GM19438 (cell line): ENCODE measurements at regions not wholly inside any gene's neighbourhood (a gene's known extent, or its start where the extent isn't known, plus 50 kb on each side); places are given as distances from the start of the nearest gene placed in this dataset.

Source experiments
- ATAC-seq: cut with Tn5 transposase; IDR thresholded peaks from one replicate; pipeline ENCODE4 v1.9.1; 2021; ENCODE audit warnings: low read depth; ENCODE audit not compliant: unreplicated experiment

DNA sequence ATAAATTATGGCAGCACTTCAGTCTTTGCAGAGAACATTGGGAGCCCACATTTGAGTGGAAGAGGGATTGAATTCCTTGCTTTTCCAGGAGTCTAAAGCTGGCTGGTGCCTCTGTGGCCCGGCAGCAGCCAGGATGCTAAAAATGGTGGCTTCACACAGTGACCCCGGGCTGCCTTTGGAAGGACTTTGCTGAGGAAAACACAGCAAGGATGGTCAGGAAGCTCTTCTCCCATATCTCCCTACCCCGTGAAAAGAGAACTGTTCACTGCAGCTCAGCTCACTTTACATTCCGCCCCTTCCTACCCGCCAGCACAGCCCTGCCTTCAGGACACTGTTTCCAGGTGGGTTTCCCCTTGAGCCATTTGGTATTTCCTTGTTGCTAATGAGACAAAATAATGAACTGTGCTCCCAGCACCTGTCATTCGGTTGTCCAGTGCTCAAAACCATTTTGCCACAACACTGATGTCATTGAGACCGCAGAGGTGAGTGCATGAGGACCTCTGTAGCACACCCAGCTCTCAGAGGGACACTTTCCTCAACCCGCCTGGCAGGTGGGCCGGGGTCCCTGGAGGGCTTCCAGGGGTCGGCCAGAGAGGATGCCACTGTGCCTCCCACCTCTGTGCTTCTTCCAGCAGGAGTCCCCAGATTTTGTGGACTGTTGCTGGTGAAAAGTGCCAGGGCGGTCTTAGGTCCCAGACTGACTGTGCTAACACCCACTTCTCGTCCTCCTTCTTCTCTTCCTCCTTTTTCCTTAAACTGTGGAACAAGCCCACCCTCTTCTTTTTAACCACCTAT is 255.7 kb upstream of the PPP2R2D start:
- ATAC-seq, result no peak

DNA sequence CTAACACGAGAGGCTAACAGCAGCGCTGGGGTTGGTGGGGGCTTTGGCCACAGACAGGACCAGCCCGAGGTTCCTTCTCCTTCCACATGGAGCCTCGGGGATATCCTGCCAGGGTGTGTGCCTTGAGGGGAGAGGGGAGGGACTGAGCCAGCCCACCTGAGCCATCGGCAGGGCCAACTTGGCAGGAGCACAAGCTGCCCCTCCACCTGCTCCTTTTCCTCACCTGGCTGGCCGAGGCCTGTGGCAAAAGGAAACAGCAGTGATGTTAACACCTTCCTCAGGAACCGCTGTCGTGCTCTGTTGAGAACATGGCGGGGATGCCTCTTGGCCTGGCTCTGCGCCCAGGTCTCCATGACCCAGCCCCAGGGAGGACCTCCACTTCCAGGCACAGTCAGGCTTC is 255.1 kb upstream of the PPP2R2D start:
- ATAC-seq, result no peak

DNA sequence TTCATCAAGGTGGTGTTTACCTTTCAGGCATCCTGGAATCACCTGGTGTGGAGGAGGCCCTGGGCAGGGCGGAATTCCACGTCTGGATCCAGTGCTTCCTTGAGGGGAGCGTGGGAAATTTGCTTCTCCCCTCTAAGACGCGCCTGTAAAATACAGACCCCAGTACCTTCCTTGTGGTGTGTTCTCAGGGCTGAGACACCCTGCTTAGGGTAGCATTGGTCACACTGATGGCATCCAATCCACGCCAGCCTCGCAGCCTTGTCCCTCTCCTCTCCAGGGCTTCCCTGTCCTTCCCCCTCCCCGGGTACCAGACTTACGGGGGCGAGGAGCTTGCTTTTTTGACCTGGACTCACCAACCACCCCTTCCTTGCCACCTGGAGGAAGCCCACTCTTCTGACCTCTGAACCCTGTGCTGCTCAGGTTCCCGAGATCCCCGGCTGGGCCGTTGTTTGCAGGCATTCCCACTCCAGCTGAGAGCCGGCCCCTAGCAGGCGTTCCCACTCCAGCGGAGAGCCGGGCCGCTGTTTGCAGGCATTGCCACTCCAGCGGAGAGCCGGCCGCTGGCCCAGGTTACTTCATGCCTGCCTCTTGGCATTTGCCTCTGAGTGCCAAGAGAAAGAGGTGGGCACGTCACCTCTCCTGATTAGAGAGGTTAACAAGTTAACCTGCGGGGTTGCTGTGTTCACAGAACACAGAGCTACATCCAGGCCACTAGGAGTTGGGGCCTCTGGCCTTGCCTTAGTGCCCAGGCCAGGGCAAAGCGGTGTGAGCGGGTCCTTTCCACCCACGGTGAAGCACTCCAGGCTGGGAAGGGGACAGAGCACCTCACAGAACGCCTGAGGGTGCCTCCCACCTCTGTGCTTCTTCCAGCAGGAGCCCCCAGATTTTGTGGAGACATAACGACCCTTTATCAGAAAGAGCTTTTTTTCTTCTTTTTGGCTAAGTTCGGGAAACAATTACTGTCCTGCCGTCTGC is 254.0 kb upstream of the PPP2R2D start:
- no peak for ATAC-seq

DNA sequence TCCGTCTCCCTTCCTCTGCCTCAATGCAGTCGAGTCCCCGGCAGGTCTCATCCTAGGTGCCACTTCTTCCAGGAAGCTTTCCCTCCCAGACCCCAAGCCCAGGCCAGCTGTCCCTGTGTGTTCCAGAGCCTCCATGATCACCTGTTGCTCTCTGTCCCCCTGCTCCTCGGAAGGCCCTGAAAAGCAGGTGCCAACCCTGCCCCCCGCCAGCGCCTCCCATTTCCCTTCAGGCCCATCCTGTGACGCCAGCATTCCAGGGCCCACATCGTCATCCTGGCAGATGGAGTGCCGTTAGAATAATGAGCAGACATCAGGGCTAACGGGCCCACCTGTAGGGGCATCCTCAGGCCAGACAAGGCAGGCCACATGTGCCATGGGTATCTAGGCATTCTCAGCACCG is 253.0 kb upstream of the PPP2R2D start:
- no peak for ATAC-seq

DNA sequence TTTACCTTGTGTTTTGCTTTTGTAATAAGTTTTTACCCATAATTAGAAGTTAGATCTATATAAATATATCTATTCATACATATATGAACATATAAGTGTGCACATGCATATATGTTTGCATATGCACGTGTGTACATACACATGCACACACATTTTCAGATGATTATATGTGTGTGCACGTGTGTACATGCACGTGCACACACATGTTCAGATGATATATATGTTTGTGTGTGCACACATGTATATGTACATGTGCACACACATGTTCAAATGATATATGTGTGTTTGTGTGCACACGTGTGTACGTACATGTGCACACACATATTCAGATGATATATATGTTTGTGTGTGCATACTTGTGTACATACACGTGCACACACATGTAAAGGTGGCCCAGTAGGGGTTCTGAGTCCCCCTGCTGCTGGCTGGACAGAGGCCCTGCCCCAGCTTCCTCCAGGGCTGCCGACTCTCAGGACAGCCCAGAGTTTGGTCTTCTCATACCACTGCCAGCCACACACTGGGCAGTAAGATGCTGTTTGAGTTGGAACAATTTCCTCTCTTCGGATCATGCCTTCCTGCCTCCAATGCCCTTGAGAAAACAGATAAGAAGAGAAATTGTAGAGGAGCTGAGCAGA is 252.3 kb upstream of the PPP2R2D start:
- ATAC-seq, result no peak

DNA sequence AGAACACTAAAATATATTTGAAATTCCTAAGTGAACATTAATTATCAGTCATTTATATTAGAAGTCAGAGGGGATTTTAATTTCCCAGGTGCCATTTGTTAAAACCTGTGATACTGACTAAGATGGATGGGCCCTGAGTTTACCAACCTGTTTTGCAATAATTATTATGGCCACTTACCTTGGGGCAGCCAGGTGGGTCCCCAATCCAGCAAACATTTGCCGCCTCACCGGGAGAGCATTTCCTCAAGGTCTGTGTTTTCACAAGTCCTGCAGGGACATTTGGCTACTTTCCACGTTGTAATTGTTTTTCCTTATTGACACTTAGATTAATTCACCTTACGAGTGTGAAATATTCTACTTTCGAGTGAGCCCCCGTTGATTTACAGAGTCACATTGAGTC is 251.2 kb upstream of the PPP2R2D start:
- no peak for ATAC-seq

DNA sequence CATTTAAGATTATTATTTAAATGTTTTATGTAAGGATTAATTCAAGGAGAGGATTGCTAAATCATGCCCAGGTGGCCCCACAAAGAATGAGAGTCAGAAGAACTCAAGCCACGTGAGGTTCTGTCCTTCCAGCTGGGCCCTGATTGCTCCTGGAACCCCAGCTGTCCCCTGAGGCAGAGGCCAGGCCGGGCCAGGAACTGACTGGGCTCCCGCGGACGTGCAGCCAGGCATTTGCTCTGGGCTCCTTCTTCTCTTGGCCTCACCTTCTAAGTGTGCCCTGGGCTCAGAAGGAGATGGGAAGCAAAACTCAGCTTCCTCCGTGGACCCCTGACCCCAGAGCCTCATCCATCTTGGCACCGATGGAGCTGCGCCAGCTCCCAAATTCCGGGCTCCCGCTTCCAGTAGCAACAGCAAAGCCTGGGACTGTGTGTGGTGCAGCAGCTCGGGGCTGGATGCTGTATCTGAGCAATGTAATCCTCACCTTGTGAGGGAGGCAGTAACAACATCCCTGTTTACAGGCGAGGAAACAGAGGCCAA is 250.6 kb upstream of the PPP2R2D start:
- ATAC-seq, result no peak

DNA sequence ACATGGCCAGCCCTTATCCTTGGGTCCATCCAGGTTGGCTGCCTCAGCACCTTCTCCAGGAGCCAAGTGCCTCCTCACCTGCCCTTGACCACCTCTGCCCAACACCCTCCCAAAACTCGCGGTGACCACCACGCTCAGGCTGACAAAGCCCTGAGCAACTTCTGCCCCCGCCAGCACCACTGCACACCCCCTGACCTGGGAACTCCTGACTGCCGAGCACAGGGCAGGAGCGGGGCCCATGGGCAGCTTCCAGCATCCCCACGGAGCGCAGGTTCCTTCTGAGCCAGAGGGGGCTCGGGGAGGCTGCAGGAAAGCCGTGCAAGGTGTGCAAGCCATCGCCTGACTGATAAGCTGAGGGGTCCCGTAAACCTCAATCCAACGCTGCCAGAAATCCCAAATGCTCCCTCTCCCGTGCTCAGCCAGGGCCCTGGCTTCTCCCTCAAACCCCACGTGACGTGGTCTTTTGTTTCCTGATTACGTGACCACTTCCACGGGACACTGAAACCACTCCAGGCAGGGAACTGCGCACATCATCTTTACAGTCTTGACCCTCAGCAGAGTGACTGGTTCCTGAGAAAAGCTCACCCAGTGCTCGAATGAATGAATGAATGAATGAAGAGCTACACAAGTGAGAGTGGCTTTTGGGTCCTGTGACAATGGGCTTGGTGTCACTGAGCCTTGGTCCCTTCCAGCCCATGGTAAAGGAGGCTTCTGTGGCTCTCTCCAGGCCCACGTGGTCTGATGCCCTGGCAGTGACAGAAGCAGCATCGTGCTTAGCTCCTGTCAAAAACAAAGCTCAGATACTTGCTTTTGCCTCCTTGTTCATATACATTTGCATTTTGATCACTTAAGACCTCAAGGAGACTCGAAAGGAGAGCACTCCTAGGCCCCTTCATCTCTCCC is 249.8 kb upstream of the PPP2R2D start:
- ATAC-seq, result no peak

DNA sequence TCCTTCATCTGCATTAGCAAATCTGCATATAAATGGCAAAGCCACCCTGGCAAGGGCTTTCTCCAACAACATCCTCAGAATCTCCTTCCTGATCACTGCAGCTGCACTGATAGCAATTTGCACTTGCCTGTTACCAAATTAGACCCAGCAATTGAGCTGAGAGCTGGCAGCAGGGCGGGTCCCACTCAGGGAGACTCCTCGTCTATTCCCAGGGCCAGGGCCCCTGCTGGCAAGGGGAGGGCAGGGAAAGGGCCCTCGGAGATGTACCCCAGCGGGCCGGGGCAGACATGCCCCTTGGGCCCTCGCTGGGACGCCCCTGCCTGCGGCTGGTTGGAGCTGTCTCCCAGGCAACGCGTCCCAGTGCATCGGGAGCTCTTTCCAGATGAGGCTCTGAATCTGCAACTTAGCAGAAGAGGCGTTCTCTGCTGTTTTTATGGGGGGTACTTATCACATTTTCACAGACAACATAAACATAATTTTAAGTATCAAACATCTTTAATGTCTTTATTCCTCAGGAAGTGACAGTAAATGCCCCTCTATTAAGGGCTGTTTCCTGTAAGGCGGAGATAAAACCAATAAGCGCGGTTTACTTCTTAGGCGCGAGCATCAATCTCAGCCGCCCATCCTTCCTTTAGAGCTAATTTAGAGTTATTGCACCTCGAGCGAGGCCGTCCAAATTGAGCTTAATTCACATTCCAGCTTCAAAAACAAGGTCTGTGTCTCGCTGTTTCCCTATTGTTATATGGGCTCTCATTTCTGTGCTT is 249.0 kb upstream of the PPP2R2D start:
- no peak for ATAC-seq

DNA sequence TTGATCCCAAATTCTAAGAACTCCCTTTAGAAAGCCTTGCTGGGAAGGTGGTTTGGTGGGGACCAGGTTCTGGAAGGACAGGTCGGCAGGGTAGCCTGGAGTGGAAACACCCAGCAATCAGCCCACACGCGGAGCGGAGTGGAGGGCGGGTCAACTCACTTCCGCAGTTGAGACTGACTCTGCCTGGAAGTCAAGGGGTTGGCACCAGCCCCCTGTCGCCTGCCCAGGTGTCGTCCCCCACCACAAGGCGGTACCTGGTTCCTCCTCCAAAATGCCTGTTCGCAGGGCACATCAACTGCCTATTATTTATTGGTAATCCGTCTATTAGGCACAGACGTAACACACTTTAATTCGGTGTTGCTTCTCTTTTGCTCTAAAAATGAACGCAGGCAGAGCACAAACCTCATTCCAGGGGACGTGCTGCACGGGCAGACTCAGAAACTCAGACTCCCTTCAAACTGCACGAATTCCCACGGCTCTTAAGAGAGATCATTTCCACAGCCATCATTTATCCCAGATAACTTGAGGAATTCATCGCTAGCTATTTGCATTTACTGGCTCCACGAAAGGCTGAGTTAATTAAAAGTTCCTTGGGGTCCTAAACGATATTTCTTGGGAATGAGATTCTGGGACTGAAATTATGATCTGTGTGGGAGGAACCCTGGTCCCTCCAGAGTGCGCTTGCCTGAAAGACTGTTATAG is 248.2 kb upstream of the PPP2R2D start:
- no peak for ATAC-seq

DNA sequence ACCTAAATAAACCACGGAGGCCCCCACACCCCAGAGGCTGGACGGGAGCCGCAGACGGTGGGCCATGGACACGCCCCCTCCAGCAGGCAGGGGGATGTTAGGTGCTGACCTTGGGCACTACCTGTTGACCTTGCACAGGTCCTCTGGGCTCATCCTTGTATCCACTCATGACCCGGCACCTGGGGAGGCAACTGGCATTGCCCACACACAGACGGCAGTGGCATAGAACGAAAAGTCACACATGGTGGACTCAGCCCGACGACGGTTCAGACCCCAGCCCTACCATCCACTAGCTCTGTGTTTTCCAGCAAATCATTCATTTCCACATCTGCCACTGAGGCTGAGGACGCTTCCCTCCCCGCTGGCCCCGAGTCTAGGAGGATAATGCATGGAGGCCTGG is 247.7 kb upstream of the PPP2R2D start:
- ATAC-seq, result no peak

DNA sequence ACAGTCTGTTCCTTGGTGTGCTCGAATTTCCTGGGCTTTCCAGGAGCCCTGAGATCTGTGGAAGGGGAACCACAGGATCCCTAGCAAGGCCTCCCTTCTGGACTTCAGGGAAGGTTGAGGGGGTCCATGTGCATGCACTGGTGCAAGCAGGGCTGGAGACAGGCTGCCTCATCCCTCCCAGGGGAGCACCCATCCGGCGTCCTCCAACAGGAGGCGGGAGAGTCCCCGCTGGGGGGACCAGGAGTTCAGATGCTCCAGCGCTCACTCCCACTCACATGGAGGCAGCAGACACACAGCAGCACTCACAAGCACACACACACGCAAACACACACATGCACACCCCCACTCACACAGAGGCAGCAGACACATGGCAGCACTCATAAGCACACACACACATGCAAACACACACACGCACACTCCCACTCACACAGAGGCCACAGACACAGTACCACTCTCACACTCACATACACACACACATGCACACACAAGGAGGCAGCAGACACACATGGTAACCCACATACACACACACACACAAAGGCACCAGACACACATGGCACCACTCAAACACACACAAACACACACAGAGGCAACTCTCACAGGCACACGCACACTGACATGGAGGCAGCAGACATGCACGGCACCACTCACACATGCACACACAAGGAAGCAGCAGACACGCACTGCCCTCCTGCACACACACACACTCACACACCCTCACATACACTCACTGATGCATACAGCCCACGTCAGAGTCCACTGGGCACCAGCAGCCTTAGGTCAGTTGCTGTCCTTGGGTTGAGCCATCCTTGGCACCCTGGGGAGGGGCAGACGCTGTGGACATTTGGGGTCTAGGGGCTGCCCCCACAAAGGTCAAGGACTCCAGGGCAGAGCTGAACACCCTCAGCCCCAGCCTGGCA is 247.0 kb upstream of the PPP2R2D start:
- ATAC-seq, result no peak

DNA sequence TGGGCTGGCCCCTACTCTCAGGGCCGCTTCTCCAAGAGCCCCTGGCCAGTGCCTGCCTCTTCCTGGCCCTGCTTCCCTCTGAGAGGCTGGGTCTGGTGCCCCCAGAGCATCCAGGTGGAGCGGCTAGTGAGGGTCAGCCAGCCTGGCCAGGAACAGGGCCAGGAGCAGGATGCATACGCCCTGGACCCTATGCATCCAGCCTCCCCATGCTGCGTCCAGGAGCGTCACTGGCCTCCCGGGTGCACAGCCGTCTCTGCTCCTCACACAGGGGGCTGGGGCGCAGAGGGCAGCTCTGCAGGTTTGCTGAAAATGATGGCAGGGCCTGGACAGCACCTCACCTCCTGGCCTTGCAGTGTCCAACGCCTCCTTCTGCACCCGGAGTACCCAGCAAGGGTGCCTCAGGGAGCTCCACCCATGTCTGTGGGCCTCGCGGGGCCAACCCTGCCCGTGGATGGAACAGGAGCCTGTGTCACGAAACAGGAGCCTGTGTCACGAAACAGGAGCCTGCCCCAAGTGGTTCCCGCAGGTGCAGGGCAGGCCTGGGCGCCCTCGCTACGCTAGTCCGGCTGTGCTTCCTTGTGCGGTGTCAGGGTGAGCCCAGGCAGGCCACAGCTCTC is 246.2 kb upstream of the PPP2R2D start:
- no peak for ATAC-seq

DNA sequence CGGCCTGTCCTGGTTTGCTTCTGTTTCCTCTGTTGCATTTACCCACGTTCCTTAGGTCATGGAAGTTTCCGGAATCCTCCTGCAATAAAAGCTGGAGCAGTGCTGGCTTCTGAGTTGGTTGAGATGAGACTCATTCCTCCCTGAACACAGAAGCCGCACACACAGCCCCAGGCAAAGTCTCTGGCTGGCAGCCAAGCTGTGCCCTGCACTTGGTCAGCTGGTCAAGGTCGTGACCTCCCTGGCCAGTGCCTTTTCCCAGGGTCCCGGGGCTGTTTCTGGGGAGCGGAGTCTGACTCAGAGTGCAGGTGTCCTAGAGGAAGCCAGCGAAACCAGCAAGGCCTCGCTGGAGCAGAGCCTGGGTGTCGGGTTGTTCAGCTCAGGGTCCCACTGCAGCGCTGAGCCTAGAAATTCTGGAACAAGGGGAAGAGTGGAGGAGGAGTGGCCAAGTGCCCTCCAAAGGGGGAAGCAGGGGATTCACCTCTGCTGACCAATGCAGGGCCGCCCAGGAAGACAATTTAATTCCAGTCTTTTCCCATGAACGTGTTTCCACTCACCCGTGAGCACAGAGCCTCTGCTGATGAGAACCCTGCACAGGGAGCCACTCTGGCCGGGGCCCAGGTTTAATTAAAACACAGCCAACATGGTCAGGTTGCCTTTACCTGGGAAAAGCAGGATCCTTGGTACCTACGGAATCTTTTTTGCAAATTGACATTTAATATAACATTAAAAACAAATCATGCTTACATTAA is 245.5 kb upstream of the PPP2R2D start:
- no peak for ATAC-seq

DNA sequence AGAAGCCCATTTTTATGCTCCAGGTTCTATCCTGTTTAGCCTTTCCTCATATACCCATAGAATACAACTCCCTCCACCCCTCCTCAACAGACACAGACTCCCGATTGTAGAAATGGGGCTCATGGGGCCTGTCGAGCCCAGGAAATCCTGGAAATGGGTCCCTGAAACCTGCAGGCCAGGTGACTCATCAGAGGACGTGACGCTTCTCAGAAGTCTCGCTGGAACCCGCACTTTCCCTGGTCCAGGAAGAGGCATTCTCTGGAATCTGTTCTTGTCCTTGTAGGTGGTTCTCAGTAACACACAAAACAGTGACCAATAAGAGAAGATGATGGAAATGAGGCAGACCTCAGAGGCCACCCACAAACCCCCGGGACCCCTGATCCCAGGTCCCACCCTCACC is 244.8 kb upstream of the PPP2R2D start:
- no peak for ATAC-seq

DNA sequence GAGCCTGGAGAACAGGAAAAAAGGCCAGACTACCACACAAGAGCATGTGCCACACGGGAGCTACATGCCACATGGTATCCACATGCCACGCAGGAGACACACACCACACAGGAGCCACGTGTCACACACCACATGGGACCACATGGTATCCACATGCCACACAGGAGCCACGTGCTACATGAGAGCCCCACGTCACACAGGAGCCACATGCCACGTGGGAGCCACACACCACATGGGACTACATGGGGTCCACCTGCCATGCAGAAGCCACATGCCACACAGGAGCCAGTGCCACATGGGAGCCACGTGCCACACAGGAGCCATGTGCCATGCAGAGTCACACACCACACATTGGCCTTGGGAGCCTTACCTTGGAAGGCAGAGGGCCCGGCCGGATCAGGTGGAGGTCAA is 244.4 kb upstream of the PPP2R2D start:
- ATAC-seq, result no peak
